ENCODE measurements at regions not wholly inside any gene's neighbourhood (a gene's known extent, or its start where the extent isn't known, plus 50 kb on each side); places are given as distances from the start of the nearest gene placed in this dataset.

DNA sequence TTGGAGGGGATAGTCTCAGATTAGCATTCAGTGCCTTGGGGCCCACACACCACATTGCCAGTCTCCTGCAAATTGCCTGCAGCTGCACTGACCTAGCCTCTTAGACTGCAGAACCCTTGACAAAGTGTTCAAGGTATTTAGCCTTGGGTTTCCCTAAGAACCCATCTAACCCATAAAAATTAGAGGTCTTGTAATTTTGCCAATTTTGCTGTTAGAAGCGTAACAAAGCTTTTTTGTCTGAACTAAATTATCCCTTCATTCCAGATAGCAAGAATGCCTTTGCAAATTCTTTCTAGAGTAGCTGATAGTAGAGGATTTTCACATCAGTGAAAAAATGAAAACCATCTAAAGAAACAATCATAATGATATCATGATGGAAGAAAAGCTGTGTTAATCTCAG lies 74.0 kb upstream of the CCNG1 start:
- FAIRE-seq, result no peak
- Histone ChIP-seq H3K9me1 (ENCODE audit: control insufficient read depth, extremely low read depth, insufficient read depth, low read length) (no peaks in the 10 kb centered on the region), H4K20me1 (ENCODE audit: control insufficient read depth, extremely low read depth, insufficient read depth, low read length) (no peaks in the 10 kb centered on the region)

DNA sequence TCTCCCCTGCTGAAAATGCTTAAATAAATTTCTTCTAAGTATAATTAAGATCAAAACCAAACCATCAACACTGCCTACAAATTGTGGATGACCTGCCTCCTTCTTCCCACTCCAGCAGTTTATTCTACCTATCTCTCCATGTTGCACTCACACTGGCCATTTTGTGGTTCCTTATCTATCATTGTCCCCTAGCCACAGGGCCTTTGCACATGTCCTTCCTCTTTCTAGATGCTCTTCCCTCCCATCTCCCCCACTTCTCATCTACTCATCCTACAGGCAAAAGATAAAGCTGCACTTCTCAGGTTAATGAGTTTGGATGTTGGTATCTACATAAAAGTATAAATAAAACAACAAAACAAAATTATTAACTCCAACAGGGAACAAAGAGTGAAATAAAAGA lies 70.6 kb upstream of the CCNG1 start:
- no peak overlapping the region for H2AFZ ChIP-seq (ENCODE audit: control insufficient read depth, low read length)
- no peak overlapping the region for H3K27ac ChIP-seq (ENCODE audit: control insufficient read depth, insufficient read depth, low read length)
- H3K4me2 ChIP-seq (ENCODE audit: control insufficient read depth, extremely low read depth, insufficient read depth, low read depth, low read length), result no peak overlapping the region
- H3K9ac ChIP-seq (ENCODE audit: control insufficient read depth, extremely low read depth, insufficient read depth, low read length), result no peak overlapping the region
- no peaks in the 10 kb centered on the region for H3K27me3 ChIP-seq (ENCODE audit: control insufficient read depth, extremely low read depth, insufficient read depth, low read length)
- no peak overlapping the region for H3K4me3 ChIP-seq (ENCODE audit: control insufficient read depth in 2 of 3, extremely low read depth in 1 of 3, insufficient read depth in 2 of 3, low read depth in 1 of 3, low read length in 3 of 3)
- TF ChIP-seq EZH2 (IDR thresholded peaks at IDR 0.05; ENCODE audit: low read length), result no peak
- TF ChIP-seq, protein P1, sequence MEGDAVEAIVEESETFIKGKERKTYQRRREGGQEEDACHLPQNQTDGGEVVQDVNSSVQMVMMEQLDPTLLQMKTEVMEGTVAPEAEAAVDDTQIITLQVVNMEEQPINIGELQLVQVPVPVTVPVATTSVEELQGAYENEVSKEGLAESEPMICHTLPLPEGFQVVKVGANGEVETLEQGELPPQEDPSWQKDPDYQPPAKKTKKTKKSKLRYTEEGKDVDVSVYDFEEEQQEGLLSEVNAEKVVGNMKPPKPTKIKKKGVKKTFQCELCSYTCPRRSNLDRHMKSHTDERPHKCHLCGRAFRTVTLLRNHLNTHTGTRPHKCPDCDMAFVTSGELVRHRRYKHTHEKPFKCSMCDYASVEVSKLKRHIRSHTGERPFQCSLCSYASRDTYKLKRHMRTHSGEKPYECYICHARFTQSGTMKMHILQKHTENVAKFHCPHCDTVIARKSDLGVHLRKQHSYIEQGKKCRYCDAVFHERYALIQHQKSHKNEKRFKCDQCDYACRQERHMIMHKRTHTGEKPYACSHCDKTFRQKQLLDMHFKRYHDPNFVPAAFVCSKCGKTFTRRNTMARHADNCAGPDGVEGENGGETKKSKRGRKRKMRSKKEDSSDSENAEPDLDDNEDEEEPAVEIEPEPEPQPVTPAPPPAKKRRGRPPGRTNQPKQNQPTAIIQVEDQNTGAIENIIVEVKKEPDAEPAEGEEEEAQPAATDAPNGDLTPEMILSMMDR (optimal IDR thresholded peaks at IDR 0.05 in 1 of 3, IDR thresholded peaks at IDR 0.05 in 1 of 3, conservative IDR thresholded peaks at IDR 0.05 in 1 of 3; ENCODE audit: extremely low read depth in 1 of 3, insufficient read depth in 2 of 3, low read length in 3 of 3), result no peak
- H4K20me1 ChIP-seq (ENCODE audit: control insufficient read depth, extremely low read depth, insufficient read depth, low read length), result no peaks in the 10 kb centered on the region
- no peaks in the 10 kb centered on the region for H3K79me2 ChIP-seq (ENCODE audit: control insufficient read depth, insufficient read depth, low read length)
- FAIRE-seq (no peak), DNase-seq (ENCODE audit: low read depth, low spot score) (no peak)
- no peaks in the 10 kb centered on the region for H3K36me3 ChIP-seq (ENCODE audit: control insufficient read depth in 2 of 2, extremely low read depth in 1 of 2, insufficient read depth in 2 of 2, low read length in 2 of 2)
- H3K9me3 ChIP-seq (ENCODE audit: control insufficient read depth, low read depth, low read length), result no peaks in the 10 kb centered on the region
- no peaks in the 10 kb centered on the region for H3K9me1 ChIP-seq (ENCODE audit: control insufficient read depth, extremely low read depth, insufficient read depth, low read length)
- H3K4me1 ChIP-seq (ENCODE audit: control insufficient read depth, extremely low read depth, insufficient read depth, low read length), result no peaks in the 10 kb centered on the region
- dilution Hi-C loops (cut with MboI; ENCODE audit: extremely low pct_ligation_motif_present, low sequenced_read_pairs), result no loop called here

More for the DNA sequence above, 74.0 kb upstream of the CCNG1 start:
- H3K4me3 ChIP-seq (ENCODE audit: control insufficient read depth in 2 of 3, extremely low read depth in 1 of 3, insufficient read depth in 2 of 3, low read depth in 1 of 3, low read length in 3 of 3), result no peak overlapping the region
- no peaks in the 10 kb centered on the region for H3K27me3 ChIP-seq (ENCODE audit: control insufficient read depth, extremely low read depth, insufficient read depth, low read length)
- no peak overlapping the region for H3K27ac ChIP-seq (ENCODE audit: control insufficient read depth, insufficient read depth, low read length)
- dilution Hi-C loops (cut with MboI; ENCODE audit: extremely low pct_ligation_motif_present, low sequenced_read_pairs), result no loop called here
- no peak for DNase-seq (ENCODE audit: low read depth, low spot score)
- H3K4me2 ChIP-seq (ENCODE audit: control insufficient read depth, extremely low read depth, insufficient read depth, low read depth, low read length), result no peak overlapping the region
- H3K4me1 ChIP-seq (ENCODE audit: control insufficient read depth, extremely low read depth, insufficient read depth, low read length), result no peaks in the 10 kb centered on the region
- TF ChIP-seq, protein P1 (optimal IDR thresholded peaks at IDR 0.05 in 1 of 3, IDR thresholded peaks at IDR 0.05 in 1 of 3, conservative IDR thresholded peaks at IDR 0.05 in 1 of 3; ENCODE audit: extremely low read depth in 1 of 3, insufficient read depth in 2 of 3, low read length in 3 of 3), result no peak
- TF ChIP-seq EZH2 (IDR thresholded peaks at IDR 0.05; ENCODE audit: low read length), result no peak
- no peaks in the 10 kb centered on the region for H3K36me3 ChIP-seq (ENCODE audit: control insufficient read depth in 2 of 2, extremely low read depth in 1 of 2, insufficient read depth in 2 of 2, low read length in 2 of 2)
- H3K9me3 ChIP-seq (ENCODE audit: control insufficient read depth, low read depth, low read length), result no peaks in the 10 kb centered on the region
- no peak overlapping the region for H2AFZ ChIP-seq (ENCODE audit: control insufficient read depth, low read length)
- no peak overlapping the region for H3K9ac ChIP-seq (ENCODE audit: control insufficient read depth, extremely low read depth, insufficient read depth, low read length)
- no peaks in the 10 kb centered on the region for H3K79me2 ChIP-seq (ENCODE audit: control insufficient read depth, insufficient read depth, low read length)

Data from keratinocyte (primary cell).